Lung (tissue), 11 donors: ENCODE measurements at regions not wholly inside any gene's neighbourhood (a gene's known extent, or its start where the extent isn't known, plus 50 kb on each side); places are given as distances from the start of the nearest gene placed in this dataset.

Source experiments
- ATAC-seq: fragments of 200-7000 bp; cut with Tn5 transposase; one replicate; pipeline ENCODE4 v1.9.1; 2020; ENCODE audit warnings: moderate number of reproducible peaks; ENCODE audit not compliant: insufficient read depth, low FRiP score
- DNase-seq, 3 donors: peaks; one replicate each; pipeline ENCODE4 v3.0.0-alpha.2; 2013 to 2017
- H3K27ac ChIP-seq, 2 donors: one replicate each; pipeline ENCODE4 v1.5.1; 2013; ENCODE audit warnings: mild to moderate bottlenecking in 2 of 2, moderate library complexity in 2 of 2, control low read depth in 1 of 2, inconsistent platforms in 1 of 2, low read depth in 1 of 2, low read length in 1 of 2
- H3K27me3 ChIP-seq, 3 donors: one replicate each; pipeline ENCODE4 v1.5.1; 2013; ENCODE audit warnings: low read length in 2 of 3; ENCODE audit not compliant: control insufficient read depth in 3 of 3, insufficient read depth in 3 of 3
- H3K36me3 ChIP-seq, 4 donors: one replicate each; pipeline ENCODE4 v1.5.1; 2013; ENCODE audit warnings: low read length in 4 of 4, mild to moderate bottlenecking in 1 of 4, moderate library complexity in 1 of 4; ENCODE audit not compliant: control insufficient read depth in 4 of 4, insufficient read depth in 4 of 4
- H3K4me1 ChIP-seq, 5 donors: one replicate each; pipeline ENCODE4 v1.5.1; 2013; ENCODE audit warnings: low read length in 5 of 5, mild to moderate bottlenecking in 2 of 5, moderate library complexity in 1 of 5; ENCODE audit not compliant: control insufficient read depth in 5 of 5, insufficient read depth in 5 of 5
- H3K4me3 ChIP-seq: one replicate; pipeline ENCODE4 v1.5.1; 2013; ENCODE audit warnings: mild to moderate bottlenecking, control low read depth, moderate library complexity
- H3K9ac ChIP-seq, 2 donors: one replicate each; pipeline ENCODE4 v1.5.1; 2013; ENCODE audit warnings: low read length in 2 of 2, control low read depth in 1 of 2; ENCODE audit not compliant: insufficient read depth in 1 of 2
- H3K9me3 ChIP-seq, 4 donors: one replicate each; pipeline ENCODE4 v1.5.1; 2013; ENCODE audit warnings: low read length in 3 of 4, mild to moderate bottlenecking in 1 of 4, moderate library complexity in 1 of 4; ENCODE audit not compliant: control insufficient read depth in 4 of 4, insufficient read depth in 3 of 4
- CTCF ChIP-seq: IDR thresholded peaks from 2 replicates; pipeline ENCODE4 v1.5.1; 2012; ENCODE audit warnings: mild to moderate bottlenecking; ENCODE audit errors: control extremely low read depth, extremely low read depth
- WGBS, 2 donors: extraction: QIAGEN DNeasy Blood & Tissue Kit; methylation state at CpG; one replicate each; pipeline ENCODE4 v1.1.7; 2013; 5-methylcytosine and 5-hydroxymethylcytosine counted together
- donor health status: control.
- donor health status: control.
- donor health status: Bipolar disorder and iron deficiency.
- donor health status: healthy.
- donor health status: DM: yes; HTN: yes; CAD: no.

- no peak for TF ChIP-seq CTCF
- Histone ChIP-seq H3K36me3 (no peaks in the 10 kb centered on the region), H3K9ac (no peak overlapping the region), H3K4me1 (peaks cover 0 to 12% (median 3%) of the 10 kb centered on the region in 5 donors), H3K27ac (no peak overlapping the region), H3K27me3 (no peaks in the 10 kb centered on the region), H3K9me3 (peaks cover 0 to 3% (median 1%) of the 10 kb centered on the region in 4 donors), H3K4me3 (no peak overlapping the region)
- ATAC-seq: no peak
- no peak for DNase-seq
- 67 to 72% methylated on average over 2 of the region's 2 CpGs for WGBS, 2 donors
Observed at GRCh38 chr5:67643536-67643935, 446.9 kb upstream of the CD180 start.

GRCh38 chr5:67639976-67640375 is 443.4 kb upstream of the CD180 start:
- DNase-seq: peak; percentile 14 to 60 (median 37)
- ATAC-seq: no peak
- no peak for TF ChIP-seq CTCF
- 30 to 61% methylated on average over 2 of the region's 2 CpGs for WGBS, 2 donors
- Histone ChIP-seq H3K36me3 (no peaks in the 10 kb centered on the region), H3K4me1 (peaks cover 0 to 6% (median 0%) of the 10 kb centered on the region in 5 donors), H3K4me3 (no peak overlapping the region), H3K9me3 (peaks cover 0 to 3% (median 1%) of the 10 kb centered on the region in 4 donors), H3K9ac (no peak overlapping the region), H3K27me3 (no peaks in the 10 kb centered on the region), H3K27ac (peak overlapping the region in 1 of 2 donors; percentile 33)

GRCh38 chr5:67639313-67639712 is 442.7 kb upstream of the CD180 start:
- Histone ChIP-seq H3K4me3 (no peak overlapping the region), H3K4me1 (peaks cover 0 to 6% (median 0%) of the 10 kb centered on the region in 5 donors), H3K27me3 (no peaks in the 10 kb centered on the region), H3K36me3 (no peaks in the 10 kb centered on the region), H3K27ac (peak overlapping the region in 1 of 2 donors; percentile 11), H3K9ac (no peak overlapping the region), H3K9me3 (no peaks in the 10 kb centered on the region)
- WGBS, 2 donors: 64 to 65% methylated on average over 3 of the region's 3 CpGs
- no peak for ATAC-seq
- no peak for TF ChIP-seq CTCF
- no peak for DNase-seq
